GM23338 (cell line): ENCODE measurements at regions not wholly inside any gene's neighbourhood (a gene's known extent, or its start where the extent isn't known, plus 50 kb on each side); places are given as distances from the start of the nearest gene placed in this dataset.

Source experiments
- CREB1 ChIP-seq: fragments of 250-450 bp; sonication (Bioruptor Pico); IDR thresholded peaks from 2 replicates; pipeline ENCODE4 v1.5.0; 2020; ENCODE audit warnings: low read depth, mild to moderate bottlenecking, moderate library complexity
- CTCF ChIP-seq, 2 experiments: fragments of 200-600 bp in 1 of 2; sonication (generic) in 1 of 2; conservative IDR thresholded peaks; 2 replicates each; pipeline versions ENCODE4 v1.5.1 to v1.6.1; 2016 to 2017; ENCODE audit warnings: antibody characterized with exemption in 2 of 2, low read depth in 2 of 2, mild to moderate bottlenecking in 2 of 2, moderate library complexity in 1 of 2
- ETS1 ChIP-seq: IDR thresholded peaks from 2 replicates; pipeline ENCODE4 v1.6.1; 2016; ENCODE audit warnings: antibody characterized with exemption
- EZH2 ChIP-seq: fragments of 200-600 bp; sonication (generic); IDR thresholded peaks from one replicate; pipeline ENCODE4 v1.8.0; 2017; ENCODE audit warnings: antibody characterized with exemption, mild to moderate bottlenecking, low read depth; ENCODE audit not compliant: unreplicated experiment
- EZH2phosphoT487 ChIP-seq: fragments of 200-600 bp; sonication (generic); IDR thresholded peaks from one replicate; pipeline ENCODE4 v1.8.1; 2018; ENCODE audit warnings: antibody characterized with exemption; ENCODE audit not compliant: unreplicated experiment
- JUNB ChIP-seq: IDR thresholded peaks from one replicate; pipeline ENCODE4 v1.6.1; 2016; ENCODE audit warnings: antibody characterized with exemption; ENCODE audit not compliant: unreplicated experiment
- NANOG ChIP-seq: IDR thresholded peaks from 2 replicates; pipeline ENCODE4 v1.6.1; 2016; ENCODE audit warnings: antibody characterized with exemption, borderline replicate concordance
- POLR2AphosphoS5 ChIP-seq: IDR thresholded peaks from 2 replicates; pipeline ENCODE4 v1.6.1; 2016; ENCODE audit warnings: antibody characterized with exemption, low read depth
- REST ChIP-seq: IDR thresholded peaks from one replicate; pipeline ENCODE4 v1.6.1; 2018; ENCODE audit warnings: antibody characterized with exemption; ENCODE audit not compliant: unreplicated experiment
- STAT1 ChIP-seq: IDR thresholded peaks from one replicate; pipeline ENCODE4 v1.6.1; 2016; ENCODE audit warnings: antibody characterized with exemption; ENCODE audit not compliant: unreplicated experiment
- ZNF114 ChIP-seq: fragments of 250-450 bp; sonication (Bioruptor Pico); IDR thresholded peaks from 2 replicates; pipeline ENCODE4 v1.5.0; 2020; ENCODE audit warnings: mild to moderate bottlenecking, moderate library complexity
- ZNF331 ChIP-seq: fragments of 250-450 bp; sonication (Bioruptor Pico); IDR thresholded peaks from 2 replicates; pipeline ENCODE4 v1.5.0; 2020; ENCODE audit warnings: low read depth, mild to moderate bottlenecking, moderate library complexity
- ZNF462 ChIP-seq: fragments of 250-450 bp; sonication (Bioruptor Pico); IDR thresholded peaks from 2 replicates; pipeline ENCODE4 v1.5.0; 2020; ENCODE audit warnings: mild to moderate bottlenecking, moderate library complexity

GRCh38 chr1:88204111-88204510, 480.0 kb upstream of the PKN2 start:
- TF ChIP-seq CTCF (conservative IDR thresholded peaks at IDR 0.05; ENCODE audit: low read depth in 2 of 2) (no peak), REST (no peak), POLR2AphosphoS5 (no peak), JUNB (no peak), EZH2 (no peak), EZH2phosphoT487 (no peak), CREB1 (CRISPR knock-in tag) (no peak), STAT1 (no peak), ETS1 (no peak), NANOG (no peak), ZNF114 (no peak), ZNF462 (CRISPR knock-in tag) (no peak), ZNF331 (CRISPR knock-in tag) (no peak)
